Glomerular endothelial cell (primary cell): ENCODE measurements at regions not wholly inside any gene's neighbourhood (a gene's known extent, or its start where the extent isn't known, plus 50 kb on each side); places are given as distances from the start of the nearest gene placed in this dataset.

Experiments used
- DNase-seq: peaks from one replicate; pipeline ENCODE4 v3.0.0-alpha.2; 2011; ENCODE audit warnings: low read depth, low spot score; ENCODE audit errors: extremely low read depth

DNA sequence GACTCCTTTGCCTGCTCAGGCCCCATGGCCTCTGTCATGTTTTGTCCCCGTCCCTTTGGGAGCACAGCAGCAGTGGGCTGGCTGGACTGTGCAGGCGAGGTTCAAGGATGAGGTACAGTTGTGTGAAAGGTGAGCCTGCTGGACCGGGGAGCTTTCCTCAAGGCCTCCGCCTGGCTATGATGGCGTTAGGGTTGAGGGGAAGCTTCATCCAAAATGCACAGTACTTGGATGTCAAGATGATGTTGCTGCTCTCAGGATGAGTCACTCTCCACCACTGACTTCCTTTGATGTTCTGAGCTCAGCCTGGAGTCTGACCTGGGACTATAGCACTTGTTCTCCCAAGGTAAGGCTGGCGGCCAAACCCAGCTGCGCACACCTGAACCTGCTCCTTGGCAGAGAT lies 152.7 kb upstream of the SHH start:
- no peak for DNase-seq

DNA sequence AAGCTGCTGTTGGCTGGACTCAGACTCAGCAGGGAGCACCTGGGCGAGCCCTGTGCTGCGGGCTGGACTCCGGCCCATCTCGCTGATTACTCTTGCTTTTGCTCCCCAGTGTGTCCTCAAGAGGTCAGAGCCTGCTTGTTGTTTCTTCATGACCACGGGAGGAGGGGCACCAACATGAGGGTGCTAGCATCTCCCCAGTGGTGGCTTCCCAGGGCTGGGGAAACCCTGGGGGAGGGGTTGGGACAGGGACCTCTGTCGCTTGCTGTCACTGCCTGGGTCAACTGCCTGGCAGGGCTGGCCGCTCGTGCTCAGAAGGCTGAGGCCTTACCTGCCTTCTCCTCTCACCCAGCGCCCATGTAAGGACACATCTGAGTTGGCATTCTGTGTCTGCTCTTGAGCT lies 152.3 kb upstream of the SHH start:
- no peak for DNase-seq

GRCh38 chr7:155963771-155964195 lies 151.5 kb upstream of the SHH start:
- no peak for DNase-seq

DNA sequence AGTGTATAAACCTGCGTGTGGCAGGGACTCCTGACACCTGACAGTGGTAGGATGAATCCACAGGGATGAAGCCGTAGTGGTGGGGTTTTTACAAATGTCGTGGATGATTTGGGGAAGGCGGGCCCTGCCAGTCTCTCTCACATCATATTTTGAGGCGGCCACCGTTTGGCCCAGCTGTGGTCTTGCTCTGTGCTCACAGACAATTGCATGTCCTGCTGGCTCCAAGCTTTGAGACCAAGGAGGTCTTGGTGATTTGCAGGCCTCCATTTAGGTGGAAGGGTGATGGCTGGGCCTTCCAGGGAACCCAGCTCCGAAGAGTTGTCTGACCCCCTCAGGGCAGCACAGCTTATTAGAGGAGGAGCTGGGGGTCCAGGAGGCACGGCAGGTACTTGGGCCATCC lies 151.1 kb upstream of the SHH start:
- no peak for DNase-seq

- DNase-seq, result no peak
Measured at GRCh38 chr7:155962968-155963300, 150.7 kb upstream of the SHH start.

DNA sequence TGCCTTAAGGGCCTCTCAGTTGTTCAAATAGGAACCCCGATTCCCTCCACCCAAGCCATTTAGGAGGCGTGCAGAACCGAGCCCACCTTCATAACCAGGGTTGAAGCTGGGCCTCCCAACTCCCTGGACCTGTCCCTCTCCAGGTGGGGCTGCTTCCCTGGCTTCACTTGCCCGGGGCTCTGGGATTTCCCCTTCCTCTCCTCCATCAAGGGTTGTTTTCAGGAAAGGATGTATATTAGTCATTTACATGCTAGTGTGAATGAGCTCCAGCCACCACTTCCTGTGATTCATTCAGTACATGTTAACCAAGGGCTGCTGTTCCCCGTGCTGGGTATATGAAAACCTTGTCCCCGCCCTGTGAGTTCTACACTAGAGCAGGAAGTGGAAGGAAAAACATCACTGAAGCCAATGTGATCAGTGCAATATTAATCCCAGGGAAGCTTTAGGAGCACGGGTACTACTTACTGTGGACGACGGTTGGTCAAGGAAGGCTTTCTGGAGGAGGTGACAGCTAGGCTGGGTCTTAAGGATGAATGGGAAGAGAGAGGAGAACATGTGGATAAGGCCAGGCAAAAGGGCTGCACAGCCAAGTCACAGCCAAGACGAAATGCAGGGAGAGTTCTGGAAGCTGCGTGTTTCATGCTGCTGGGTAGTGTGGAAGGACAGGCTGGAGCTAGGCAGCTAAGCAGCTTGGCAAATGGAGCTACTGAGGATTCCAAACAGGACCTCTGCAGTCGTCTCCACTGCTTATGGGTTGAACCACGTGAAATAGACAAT lies 150.1 kb upstream of the SHH start:
- DNase-seq, result peak; percentile 55

DNA sequence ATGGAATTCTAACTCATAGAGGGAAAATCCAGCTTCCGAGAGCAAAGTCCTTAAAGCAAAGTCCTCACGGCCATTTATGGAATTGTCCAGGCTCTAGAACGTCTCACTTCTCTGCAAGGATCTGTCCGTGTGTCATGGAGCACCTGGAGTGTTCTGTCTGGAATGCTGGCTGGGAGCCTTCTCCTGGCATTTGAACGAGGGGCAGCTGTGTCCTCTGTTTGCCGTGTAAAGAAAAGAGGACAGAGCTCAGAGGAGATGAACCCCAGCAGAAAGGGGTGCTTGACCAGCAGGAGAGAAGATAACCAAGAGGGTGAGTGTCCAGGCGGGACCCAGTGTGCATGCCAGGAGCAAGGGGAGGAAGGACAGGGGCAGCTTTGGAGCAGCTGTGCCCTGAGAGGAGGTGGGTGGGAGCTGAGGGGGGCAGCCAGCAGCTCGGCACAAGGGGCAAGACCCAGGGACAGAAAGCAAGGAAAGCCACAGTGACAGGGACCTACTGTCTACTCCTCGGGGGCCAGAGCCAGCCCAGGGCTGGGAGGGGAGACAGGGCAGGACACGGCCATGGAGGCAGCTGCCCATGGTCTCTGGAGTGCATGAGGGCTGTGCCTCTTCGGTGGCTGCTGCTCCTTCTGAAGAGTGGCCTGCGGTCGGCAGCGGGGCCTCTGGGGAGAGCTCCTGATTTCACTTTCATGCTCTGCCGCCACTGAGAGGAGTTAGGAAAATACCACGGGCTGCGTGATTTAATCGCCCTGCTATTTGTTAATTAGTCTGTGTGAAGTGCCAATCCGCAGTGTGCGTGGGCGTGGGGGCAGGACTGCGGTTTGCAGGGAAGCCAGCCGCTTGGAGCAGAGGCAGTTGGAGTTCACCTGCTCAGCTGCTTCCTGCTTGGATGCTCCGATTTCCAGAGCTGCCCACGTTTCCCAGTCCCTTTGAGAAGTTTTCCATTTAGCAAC lies 149.3 kb upstream of the SHH start:
- no peak for DNase-seq

GRCh38 chr7:155959894-155960293 lies 147.6 kb upstream of the SHH start:
- no peak for DNase-seq

DNA sequence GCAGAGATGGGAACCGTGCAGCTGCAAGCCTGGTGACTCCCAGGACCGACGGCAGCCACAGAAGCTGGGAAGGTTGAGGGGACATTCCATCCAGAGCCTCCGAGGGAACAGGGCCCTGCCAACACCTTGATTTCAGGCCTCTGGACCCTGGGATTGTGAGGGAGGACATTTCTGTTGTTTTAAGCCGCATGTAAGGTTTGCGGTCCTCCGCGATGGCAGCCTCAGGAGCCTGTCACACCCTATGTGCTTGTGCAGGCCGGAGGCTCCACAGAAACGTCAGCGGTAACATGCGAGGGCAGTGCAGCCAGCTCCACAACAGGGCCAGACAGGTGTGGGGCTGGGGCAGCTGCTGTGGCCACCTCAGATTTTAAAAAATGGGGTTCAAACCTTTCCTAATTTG lies 144.7 kb upstream of the SHH start:
- DNase-seq, result no peak

DNA sequence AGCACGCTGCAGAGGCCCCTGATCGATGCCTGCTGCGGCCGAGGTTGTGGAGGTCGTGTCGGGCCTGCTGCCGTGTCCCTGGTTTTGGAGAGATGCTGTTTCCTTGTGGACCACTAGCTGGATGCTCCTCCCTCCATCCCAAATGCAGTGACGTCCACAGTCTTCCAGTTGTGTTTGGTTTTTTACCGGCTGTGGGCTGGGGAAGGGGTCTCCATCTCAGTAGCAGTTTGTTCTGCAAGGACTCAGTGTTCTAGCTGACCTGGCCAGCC lies 143.0 kb upstream of the SHH start:
- DNase-seq, result no peak

GRCh38 chr7:155954550-155955366 lies 142.5 kb upstream of the SHH start:
- no peak for DNase-seq

- DNase-seq, result no peak
Measured at GRCh38 chr7:155953781-155954549, 141.7 kb upstream of the SHH start.

DNA sequence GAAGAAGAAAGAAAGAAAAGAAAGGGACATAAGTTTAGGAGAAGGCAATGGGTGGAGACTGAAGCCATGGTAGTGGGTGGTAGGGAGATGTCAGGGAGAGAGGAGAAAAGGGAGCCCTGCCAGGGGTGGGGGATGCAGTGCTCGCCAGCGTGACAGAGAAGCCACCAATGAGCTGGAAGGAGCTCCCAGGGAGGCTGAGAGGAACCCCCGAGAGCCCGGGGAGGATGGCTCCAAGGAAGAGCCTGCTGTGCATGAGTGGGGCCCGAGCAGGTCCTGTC lies 141.2 kb upstream of the SHH start:
- no peak for DNase-seq

DNA sequence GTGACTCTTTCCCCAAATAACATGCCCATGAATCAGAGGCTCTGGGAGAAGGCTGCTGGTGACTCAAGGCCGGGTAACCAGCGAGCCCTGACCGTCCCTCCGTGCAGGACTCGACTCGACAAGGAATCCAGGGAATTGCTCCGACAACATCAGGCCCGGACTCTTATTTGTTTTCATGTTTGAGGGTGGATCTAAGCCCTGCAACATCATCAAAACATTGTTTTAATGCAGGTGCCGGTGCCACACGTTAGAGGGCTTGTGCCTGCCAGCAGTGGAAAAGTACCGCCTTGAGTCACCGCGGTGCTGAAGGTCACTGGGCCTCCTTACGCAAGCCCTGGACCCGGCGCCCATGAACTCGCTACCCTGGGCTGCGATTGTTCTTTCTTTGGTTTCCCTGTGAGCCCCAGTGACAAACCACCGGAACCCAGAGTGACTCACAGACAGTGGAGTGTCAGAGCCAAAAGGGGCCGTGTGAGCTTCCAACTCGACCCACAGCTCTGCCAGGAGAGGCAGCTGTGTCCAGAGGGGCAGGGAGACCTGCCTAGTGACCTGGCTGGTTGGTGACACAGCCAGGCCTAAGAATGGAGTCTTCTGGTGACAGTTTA lies 139.4 kb upstream of the SHH start:
- peak; percentile 78 for DNase-seq

DNA sequence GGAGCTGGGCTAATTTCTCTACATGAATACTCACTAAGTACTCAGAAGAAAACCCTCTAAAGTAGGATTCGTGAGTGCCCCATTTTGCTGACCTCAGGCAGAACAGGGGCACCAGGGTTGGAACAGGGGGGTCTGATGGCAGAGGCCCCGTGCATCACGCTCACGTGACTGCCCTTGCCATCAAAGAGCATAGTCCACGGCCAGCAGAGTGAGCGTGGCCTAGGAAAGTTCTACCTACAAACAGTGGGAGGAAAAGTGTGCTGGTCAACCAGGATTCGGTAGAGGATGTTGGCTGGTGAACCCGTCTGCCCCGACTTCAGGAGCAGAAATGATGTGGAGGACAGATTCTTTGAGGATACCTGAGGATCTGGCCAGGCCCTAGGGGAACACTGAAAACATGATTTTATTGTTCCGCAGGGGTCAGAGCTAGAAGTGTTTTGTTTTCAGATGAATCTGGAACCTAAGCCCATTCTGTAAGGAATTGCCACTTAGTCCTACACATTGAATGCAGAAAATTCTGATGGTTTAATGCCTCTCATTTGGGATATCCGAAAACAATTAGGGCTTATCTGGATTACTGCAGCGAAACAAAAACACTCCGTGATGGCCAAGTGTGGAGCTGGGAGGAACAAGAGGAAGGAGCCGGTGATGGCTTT lies 138.8 kb upstream of the SHH start:
- DNase-seq, result no peak

- DNase-seq, result no peak
Measured at GRCh38 chr7:155948845-155949244, 136.6 kb upstream of the SHH start.

DNA sequence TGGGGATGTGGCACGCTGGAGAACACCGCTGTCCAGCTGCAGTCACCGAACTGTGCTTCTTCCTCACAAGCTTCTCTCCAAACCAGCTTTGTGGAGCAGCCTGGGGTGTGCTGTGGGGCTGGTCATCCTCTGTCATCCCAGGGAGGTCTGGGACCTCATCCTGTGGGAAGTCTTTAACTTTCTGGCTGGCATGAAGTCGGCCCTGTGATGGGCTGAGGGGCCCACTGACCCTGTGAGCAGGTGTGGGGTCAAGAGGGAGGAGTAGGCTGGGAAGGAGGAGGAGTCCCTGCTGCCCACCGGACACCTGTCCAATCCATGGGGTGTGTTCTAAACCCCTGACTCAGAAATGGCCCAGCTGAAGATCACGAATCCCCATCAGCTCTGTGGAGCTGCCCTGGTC lies 136.2 kb upstream of the SHH start:
- DNase-seq, result no peak

DNA sequence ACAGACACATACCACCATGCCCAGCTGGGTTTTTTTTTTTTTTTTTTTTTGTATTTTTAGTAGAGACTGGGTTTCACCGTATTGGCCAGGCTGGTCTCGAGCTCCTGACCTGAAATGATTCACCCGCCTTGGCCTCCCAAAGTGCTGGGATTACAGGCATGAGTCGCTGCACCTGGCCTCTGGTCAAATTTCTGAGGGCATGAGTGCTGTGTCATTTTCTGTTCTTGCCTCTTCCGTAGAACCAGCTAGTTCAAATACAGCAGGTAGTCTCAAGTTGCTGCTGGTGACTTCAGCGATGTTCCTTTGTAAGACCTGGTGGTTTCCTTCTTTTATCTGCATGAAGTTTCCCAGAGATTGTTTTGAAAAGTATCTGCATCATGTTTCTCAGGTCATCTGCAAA lies 134.8 kb upstream of the SHH start:
- DNase-seq, result no peak

GRCh38 chr7:155945670-155946325 lies 133.5 kb upstream of the SHH start:
- no peak for DNase-seq

GRCh38 chr7:155944901-155945300 lies 132.6 kb upstream of the SHH start:
- no peak for DNase-seq
